Neural crest cell (in vitro differentiated cells): ENCODE measurements at regions not wholly inside any gene's neighbourhood (a gene's known extent, or its start where the extent isn't known, plus 50 kb on each side); places are given as distances from the start of the nearest gene placed in this dataset.

Experiments used
- DNase-seq: peaks from one replicate; pipeline ENCODE4 v3.0.0; 2021; ENCODE audit warnings: low read depth, mixed read lengths, low spot score
- H3K27ac Mint-ChIP-seq: one replicate; pipeline ENCODE4 v1.8.0; 2021; ENCODE audit warnings: mild to moderate bottlenecking, mixed read lengths; ENCODE audit not compliant: unreplicated experiment
- H3K27me3 Mint-ChIP-seq: 2 replicates; pipeline ENCODE4 v1.8.0; 2021; ENCODE audit warnings: low read depth, mild to moderate bottlenecking, mixed read lengths
- H3K36me3 Mint-ChIP-seq: 2 replicates; pipeline ENCODE4 v1.8.0; 2021; ENCODE audit warnings: low read depth, mild to moderate bottlenecking, mixed read lengths
- H3K4me1 Mint-ChIP-seq: 2 replicates; pipeline ENCODE4 v1.8.0; 2021; ENCODE audit warnings: mixed read lengths
- H3K4me3 Mint-ChIP-seq: one replicate; pipeline ENCODE4 v1.8.0; 2021; ENCODE audit warnings: mild to moderate bottlenecking, mixed read lengths
- H3K9me3 Mint-ChIP-seq: 2 replicates; pipeline ENCODE4 v1.8.0; 2021; ENCODE audit warnings: mixed read lengths
- CTCF ChIP-seq: fragments of 200-600 bp; sonication (generic); conservative IDR thresholded peaks from 2 replicates; pipeline ENCODE4 v1.5.0; 2021; ENCODE audit warnings: antibody characterized with exemption, mild to moderate bottlenecking

- no peaks in the 10 kb centered on the region for H3K9me3 Mint-ChIP-seq
- DNase-seq = no peak
- H3K27ac Mint-ChIP-seq = no peak overlapping the region
- no peaks in the 10 kb centered on the region for H3K4me1 Mint-ChIP-seq
- H3K27me3 Mint-ChIP-seq = no peaks in the 10 kb centered on the region
- no peak overlapping the region for H3K4me3 Mint-ChIP-seq
- no peak for TF ChIP-seq CTCF
- H3K36me3 Mint-ChIP-seq = no peaks in the 10 kb centered on the region
Observed at GRCh38 chr6:74167511-74167910, 471.5 kb downstream of the CD109 start.

- Mint-ChIP-seq H3K9me3 (no peaks in the 10 kb centered on the region), H3K27ac (no peak overlapping the region), H3K4me1 (no peaks in the 10 kb centered on the region), H3K4me3 (no peak overlapping the region), H3K27me3 (no peaks in the 10 kb centered on the region), H3K36me3 (no peaks in the 10 kb centered on the region)
- DNase-seq = no peak
- TF ChIP-seq CTCF = no peak
Observed at GRCh38 chr6:74166849-74167248, 470.8 kb downstream of the CD109 start.

DNA sequence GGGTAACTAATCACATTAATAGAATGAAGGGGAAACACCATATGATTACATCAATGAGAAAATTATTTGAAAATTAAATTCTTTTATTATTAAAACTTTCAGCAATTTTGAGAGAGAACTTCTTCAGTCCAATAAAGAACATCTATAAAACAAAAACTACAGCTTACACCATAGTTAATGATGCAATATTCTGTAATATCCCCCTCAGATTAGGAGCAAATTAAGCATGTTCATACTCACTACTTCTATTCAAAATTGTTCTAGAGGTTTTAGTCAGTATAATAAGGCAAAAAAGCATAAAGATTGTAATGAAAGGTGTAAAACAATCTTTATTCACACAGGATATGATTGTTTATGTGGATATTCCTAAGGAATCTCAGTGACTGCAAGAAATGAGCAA lies 465.4 kb downstream of the CD109 start:
- no peaks in the 10 kb centered on the region for H3K36me3 Mint-ChIP-seq
- no peaks in the 10 kb centered on the region for H3K27me3 Mint-ChIP-seq
- no peaks in the 10 kb centered on the region for H3K4me1 Mint-ChIP-seq
- H3K27ac Mint-ChIP-seq = no peak overlapping the region
- H3K9me3 Mint-ChIP-seq = peaks cover 2% of the 10 kb centered on the region
- no peak for DNase-seq
- no peak for TF ChIP-seq CTCF
- no peak overlapping the region for H3K4me3 Mint-ChIP-seq

GRCh38 chr6:74152096-74152675 lies 456.2 kb downstream of the CD109 start:
- no peak overlapping the region for H3K4me3 Mint-ChIP-seq
- no peaks in the 10 kb centered on the region for H3K9me3 Mint-ChIP-seq
- no peak for TF ChIP-seq CTCF
- H3K4me1 Mint-ChIP-seq = peaks cover 5% of the 10 kb centered on the region
- H3K27ac Mint-ChIP-seq = no peak overlapping the region
- DNase-seq = no peak
- no peaks in the 10 kb centered on the region for H3K27me3 Mint-ChIP-seq
- H3K36me3 Mint-ChIP-seq = no peaks in the 10 kb centered on the region

DNA sequence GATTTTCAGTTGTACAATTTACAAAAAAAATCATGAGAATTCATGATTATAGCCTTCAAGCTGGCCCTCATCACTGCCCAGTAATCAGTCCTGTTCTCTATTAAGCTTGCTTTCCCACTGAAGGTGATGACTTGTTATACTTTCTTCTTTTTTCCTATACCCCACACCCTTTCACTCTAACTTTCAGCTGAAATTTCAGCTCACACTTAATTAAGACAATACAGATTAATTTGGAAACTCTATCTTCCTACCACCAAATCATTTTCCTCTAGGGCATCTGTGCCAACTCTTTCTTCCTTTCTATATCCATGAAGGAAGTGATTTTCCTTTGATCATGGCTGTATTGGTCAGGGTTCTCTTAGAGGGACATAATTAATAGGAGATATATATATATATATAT lies 449.9 kb downstream of the CD109 start:
- no peaks in the 10 kb centered on the region for H3K9me3 Mint-ChIP-seq
- no peaks in the 10 kb centered on the region for H3K27me3 Mint-ChIP-seq
- H3K4me3 Mint-ChIP-seq = no peak overlapping the region
- H3K4me1 Mint-ChIP-seq = no peaks in the 10 kb centered on the region
- no peak for TF ChIP-seq CTCF
- DNase-seq = no peak
- H3K27ac Mint-ChIP-seq = no peak overlapping the region
- H3K36me3 Mint-ChIP-seq = no peaks in the 10 kb centered on the region

DNA sequence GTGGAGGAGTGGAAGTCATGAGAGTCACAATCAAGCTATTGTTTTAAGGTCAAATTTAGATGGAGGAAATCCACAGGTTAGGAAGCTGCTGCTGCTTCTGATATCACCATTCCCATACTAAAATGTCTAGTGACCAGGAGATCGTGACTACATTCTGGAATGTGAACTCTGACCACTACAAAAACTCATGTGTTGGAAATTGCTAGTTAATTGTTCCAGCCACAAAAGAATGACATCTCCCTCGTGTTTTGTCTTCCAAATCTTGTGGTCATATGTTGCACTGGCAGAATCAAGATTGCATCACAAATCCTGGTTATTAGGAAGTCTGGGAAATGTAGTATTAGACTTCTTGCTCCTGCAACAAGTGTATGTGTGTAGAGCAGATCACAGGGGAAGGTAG lies 441.9 kb downstream of the CD109 start:
- peaks cover 7% of the 10 kb centered on the region for H3K4me1 Mint-ChIP-seq
- peaks cover 2% of the 10 kb centered on the region for H3K9me3 Mint-ChIP-seq
- H3K27ac Mint-ChIP-seq = no peak overlapping the region
- no peaks in the 10 kb centered on the region for H3K36me3 Mint-ChIP-seq
- H3K27me3 Mint-ChIP-seq = no peaks in the 10 kb centered on the region
- H3K4me3 Mint-ChIP-seq = no peak overlapping the region
- no peak for DNase-seq
- no peak for TF ChIP-seq CTCF
